Left colon (tissue), 2 donors: ENCODE measurements at regions not wholly inside any gene's neighbourhood (a gene's known extent, or its start where the extent isn't known, plus 50 kb on each side); places are given as distances from the start of the nearest gene placed in this dataset.

Experiments
- ATAC-seq: fragments of 200-7000 bp; cut with Tn5 transposase; one replicate; pipeline ENCODE4 v1.9.1; 2020; ENCODE audit warnings: mild to moderate bottlenecking, moderate library complexity
- DNase-seq, 2 donors: peaks; one replicate each; pipeline ENCODE4 v3.0.0-alpha.2; 2020
- intact Hi-C, 2 donors: fragments of 100-400 bp; cut with DNase I in 1 of 2; cut with micrococcal nuclease in 1 of 2; formaldehyde crosslinking; loops; one replicate each; pipeline versions ENCODE4 v1.11.2 to v1.14.0; 2022; cut with DNase I, micrococcal nuclease
- donor health status: DM: no; HTN: no; CAD: no.
- donor health status: DM: yes; HTN: yes; CAD: no.

- intact Hi-C loops, result no loop called here
- ATAC-seq (no peak), DNase-seq (no peak)
Observed at GRCh38 chr16:65421596-65421995, 299.7 kb upstream of the CDH11 start.

GRCh38 chr16:65418435-65418834 is 296.6 kb upstream of the CDH11 start:
- intact Hi-C loops, result no loop called here
- ATAC-seq (no peak), DNase-seq (no peak)

DNA sequence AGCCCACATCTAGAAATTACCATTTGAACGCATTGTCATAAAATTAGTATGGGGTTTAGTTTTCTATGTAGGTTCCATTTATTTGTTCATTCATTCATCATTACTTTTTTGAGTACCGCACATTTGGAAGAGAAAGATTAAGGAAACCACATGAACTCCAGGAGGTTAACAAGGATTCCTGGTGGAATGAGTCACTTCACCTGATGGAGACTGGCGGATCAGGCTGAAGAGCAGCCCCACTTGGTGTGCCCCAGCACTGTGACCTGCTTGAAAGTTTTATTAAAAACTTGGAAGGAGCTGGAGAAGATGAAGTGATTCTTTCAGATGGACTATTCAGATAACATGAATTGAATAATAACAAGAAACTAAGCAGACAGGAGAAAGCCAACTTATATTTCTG is 293.6 kb upstream of the CDH11 start:
- ATAC-seq (no peak), DNase-seq (no peak)
- intact Hi-C loops, result no loop called here

DNA sequence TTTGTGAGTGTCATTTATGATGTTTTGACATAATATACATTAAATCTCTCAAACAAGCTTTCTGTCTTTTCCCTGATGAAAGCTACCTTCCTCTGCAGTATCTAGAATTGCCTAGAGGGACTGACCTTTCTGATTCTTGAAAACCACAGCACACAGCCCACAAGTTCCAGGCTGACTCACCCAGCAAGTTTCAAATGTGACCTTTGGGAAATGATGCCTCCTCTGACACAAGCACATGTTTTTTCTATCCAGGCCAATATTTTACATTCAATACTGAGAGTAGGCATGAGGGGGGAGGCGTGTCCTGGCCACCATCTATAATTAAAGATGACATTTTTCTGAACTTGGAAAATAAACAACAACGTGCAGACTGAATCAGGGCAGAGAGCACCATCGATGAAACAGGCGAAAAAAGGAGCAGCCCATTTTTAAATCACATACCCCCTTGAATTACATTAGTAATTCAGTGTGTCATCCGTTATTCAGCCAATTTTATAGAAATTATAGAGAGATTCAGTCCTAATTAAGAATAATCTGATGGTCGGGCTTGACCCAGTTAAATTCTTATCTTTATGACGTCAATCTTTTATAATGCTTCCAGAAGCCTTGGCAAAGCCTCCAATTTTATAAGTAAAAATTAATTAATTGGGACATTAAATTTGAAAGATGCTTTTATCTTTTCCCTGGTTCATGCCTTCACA is 292.6 kb upstream of the CDH11 start:
- no peak for DNase-seq
- no peak for ATAC-seq
- intact Hi-C loops, result no loop called here

- no peak for ATAC-seq
- intact Hi-C loops, result no loop called here
- no peak for DNase-seq
Observed at GRCh38 chr16:65413861-65414260, 292.0 kb upstream of the CDH11 start.

DNA sequence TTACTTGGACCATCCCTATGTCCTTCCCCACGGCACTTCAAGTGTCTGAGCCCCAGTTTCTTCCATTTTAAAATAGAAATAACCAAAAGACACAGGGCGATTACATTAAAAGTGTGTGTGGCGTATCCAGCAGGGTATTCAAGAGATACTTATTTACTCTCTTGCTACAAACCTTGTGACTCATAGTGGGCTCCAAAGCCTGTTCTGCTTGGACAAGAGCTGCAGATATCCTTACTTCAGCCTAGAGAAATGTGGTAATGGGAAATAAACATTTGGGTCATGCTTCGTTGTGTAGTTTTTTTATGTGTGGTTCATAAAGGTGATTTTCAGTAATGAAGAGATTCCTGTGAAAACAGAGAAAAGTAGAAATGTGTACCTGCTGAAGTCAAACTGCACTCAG is 288.9 kb upstream of the CDH11 start:
- DNase-seq, result no peak
- ATAC-seq, result no peak
- intact Hi-C loops, result no loop called here

- no peak for ATAC-seq
- intact Hi-C loops, result no loop called here
- DNase-seq, result no peak
Observed at GRCh38 chr16:65409510-65409909, 287.6 kb upstream of the CDH11 start.

DNA sequence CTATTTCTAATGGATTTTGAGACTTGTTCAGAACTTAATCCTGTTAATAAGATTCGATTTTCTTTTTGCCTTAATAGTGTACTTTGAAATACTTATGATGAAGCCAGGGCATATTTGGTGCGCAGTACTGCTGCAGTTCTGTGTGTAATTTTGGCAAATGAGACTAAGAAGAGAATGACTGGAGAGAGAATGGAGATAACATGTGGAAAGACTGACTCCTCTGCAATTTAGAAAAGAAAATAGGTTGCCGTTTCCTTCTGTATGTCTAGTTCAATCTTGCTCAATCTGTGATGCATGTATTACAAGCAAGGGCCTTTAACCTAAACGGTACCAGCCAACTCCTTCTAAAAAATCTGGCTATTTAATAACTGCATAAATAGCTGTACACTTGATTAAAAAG is 285.1 kb upstream of the CDH11 start:
- intact Hi-C loops, result no loop called here
- DNase-seq, result no peak
- no peak for ATAC-seq

- ATAC-seq, result no peak
- intact Hi-C loops, result no loop called here
Observed at GRCh38 chr16:65406116-65406515, 284.3 kb upstream of the CDH11 start.

GRCh38 chr16:65394281-65394680 is 272.4 kb upstream of the CDH11 start:
- ATAC-seq (no peak), DNase-seq (no peak)
- intact Hi-C loops, result no loop called here

More at GRCh38 chr16:65406116-65406515, 284.3 kb upstream of the CDH11 start:
- no peak for DNase-seq

- intact Hi-C loops, result no loop called here
- ATAC-seq, result no peak
- no peak for DNase-seq
Observed at GRCh38 chr16:65392806-65393565, 271.1 kb upstream of the CDH11 start.

GRCh38 chr16:65388592-65388991 is 266.7 kb upstream of the CDH11 start:
- DNase-seq, result no peak
- ATAC-seq, result no peak
- intact Hi-C loops, result no loop called here

DNA sequence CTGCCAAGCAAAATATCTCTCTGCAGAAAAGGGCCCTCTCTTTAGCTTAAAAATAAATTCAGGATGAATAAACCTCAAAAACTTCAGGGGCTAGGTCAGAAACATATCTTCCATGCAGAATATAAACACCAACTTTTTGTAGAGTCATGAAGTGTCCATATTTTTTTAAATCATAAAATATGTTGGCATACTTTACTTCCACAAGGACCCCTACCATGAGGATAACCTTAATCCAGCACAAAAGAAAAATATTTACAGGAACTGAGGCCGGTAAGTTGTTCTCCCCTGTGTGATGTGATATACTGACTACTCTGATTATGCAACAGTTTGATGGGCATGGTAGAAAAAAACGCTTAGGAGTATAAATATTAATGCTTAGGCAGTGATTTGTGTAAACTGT is 264.8 kb upstream of the CDH11 start:
- no peak for DNase-seq
- ATAC-seq, result no peak
- intact Hi-C loops, result no loop called here

DNA sequence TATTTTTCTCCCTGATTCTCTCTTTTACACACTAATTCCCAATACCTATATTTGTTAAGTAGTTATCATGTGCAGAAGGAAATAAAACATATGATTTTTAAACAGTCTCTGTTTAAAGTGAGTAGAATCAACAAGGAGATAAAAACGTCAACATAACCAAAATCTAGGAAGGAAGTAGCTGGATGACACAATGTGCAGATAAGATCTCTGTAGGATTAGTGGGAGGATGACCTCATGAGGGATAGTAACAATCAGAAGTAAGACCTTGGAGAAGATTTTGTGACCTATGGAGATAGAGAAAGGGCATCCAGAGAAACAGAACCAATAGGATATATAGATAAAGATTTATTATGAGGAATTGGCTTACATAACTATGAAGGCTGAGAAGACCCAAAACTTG is 262.6 kb upstream of the CDH11 start:
- ATAC-seq, result no peak
- intact Hi-C loops, result no loop called here
- DNase-seq, result no peak

DNA sequence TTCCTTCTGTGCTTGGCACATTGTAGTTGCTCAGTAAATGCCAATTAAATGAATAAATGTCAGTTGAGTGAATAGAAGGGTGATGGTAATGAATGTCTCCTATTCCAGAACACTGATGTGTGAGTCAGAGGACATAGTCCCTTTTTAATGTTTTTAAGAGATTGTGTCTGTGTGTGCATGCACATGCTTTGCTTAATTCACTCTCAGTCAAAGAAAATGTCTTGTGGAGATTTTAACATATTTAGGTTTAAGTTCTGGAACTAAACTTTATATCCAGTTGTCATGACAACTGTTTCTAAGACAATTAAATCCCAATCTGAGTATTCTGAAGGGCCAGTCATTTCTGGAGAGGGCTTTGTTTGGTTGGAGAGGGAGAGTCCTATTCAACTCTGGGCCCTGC is 255.3 kb upstream of the CDH11 start:
- intact Hi-C loops, result no loop called here
- ATAC-seq (no peak), DNase-seq (no peak)

DNA sequence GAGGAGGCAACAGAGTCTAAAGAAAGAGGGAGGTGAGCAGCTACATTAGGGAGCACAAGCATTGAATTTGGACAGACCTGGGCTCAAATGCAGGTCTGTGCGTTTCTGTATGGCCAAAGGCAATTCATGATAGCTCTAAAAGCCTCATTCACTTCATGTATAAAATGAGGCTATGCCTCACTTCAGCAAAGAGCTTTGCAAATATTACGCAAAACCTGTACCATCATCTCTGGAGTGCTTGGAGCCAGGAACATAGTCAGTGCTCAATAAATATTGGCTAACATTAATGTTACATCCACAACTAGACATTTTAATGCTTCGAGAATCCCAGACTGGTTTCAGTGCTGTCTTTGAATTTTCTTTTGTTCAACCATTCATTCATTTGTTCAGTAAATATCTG is 254.7 kb upstream of the CDH11 start:
- intact Hi-C loops, result no loop called here
- ATAC-seq, result no peak

GRCh38 chr16:65375651-65376050 is 253.8 kb upstream of the CDH11 start:
- intact Hi-C loops, result no loop called here
- ATAC-seq (no peak), DNase-seq (no peak)

More for the DNA sequence above, 254.7 kb upstream of the CDH11 start:
- no peak for DNase-seq

GRCh38 chr16:65373097-65373496 is 251.2 kb upstream of the CDH11 start:
- intact Hi-C loops, result no loop called here
- no peak for DNase-seq
- ATAC-seq, result no peak

DNA sequence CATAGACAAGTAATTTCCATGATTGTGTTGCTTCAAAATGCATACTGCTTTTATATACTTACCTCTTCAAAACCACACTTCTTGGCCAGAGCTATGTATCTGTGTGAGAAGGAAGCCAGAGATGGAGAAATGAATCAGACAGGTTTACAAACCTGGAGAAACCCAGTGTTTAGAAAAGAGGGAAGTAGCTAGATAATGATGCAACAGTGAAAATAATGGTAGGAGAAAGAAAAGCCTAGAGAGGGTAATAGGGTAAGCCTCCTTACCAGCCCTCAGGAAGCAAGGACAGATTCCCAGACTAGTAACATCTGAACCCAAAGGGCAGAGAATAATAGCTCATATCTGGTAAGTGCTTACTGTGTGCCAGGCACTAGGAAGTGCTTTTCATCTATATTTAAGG is 250.3 kb upstream of the CDH11 start:
- no peak for DNase-seq
- ATAC-seq, result no peak
- intact Hi-C loops, result no loop called here

GRCh38 chr16:65365732-65366715 is 244.2 kb upstream of the CDH11 start:
- DNase-seq (no peak), ATAC-seq (no peak)
- intact Hi-C loops, result no loop called here
